ENCODE measurements at regions not wholly inside any gene's neighbourhood (a gene's known extent, or its start where the extent isn't known, plus 50 kb on each side); places are given as distances from the start of the nearest gene placed in this dataset.

- no peak for TF ChIP-seq TAF1 (IDR thresholded peaks at IDR 0.05; ENCODE audit: borderline replicate concordance, insufficient read depth, low read length)
- TF ChIP-seq FOXP2 (optimal IDR thresholded peaks at IDR 0.05; ENCODE audit: borderline replicate concordance, extremely low read depth, extremely low read length, insufficient read depth) = no peak
- TF ChIP-seq POLR2AphosphoS5 (IDR thresholded peaks at IDR 0.05; ENCODE audit: low read depth, low read length) = no peak
- no peak for TF ChIP-seq SIN3A (IDR thresholded peaks at IDR 0.05; ENCODE audit: borderline replicate concordance, insufficient read depth, low read length)
- no peak for TF ChIP-seq REST (IDR thresholded peaks at IDR 0.05; ENCODE audit: insufficient read depth in 1 of 2, low read depth in 2 of 2, low read length in 2 of 2)
Measured at GRCh38 chr7:54259185-54259584, 283.0 kb upstream of the VSTM2A start.

- TF ChIP-seq POLR2AphosphoS5 (IDR thresholded peaks at IDR 0.05; ENCODE audit: low read depth, low read length) (no peak), TAF1 (IDR thresholded peaks at IDR 0.05; ENCODE audit: borderline replicate concordance, insufficient read depth, low read length) (no peak)
Measured at GRCh38 chr7:54260941-54261371, 281.2 kb upstream of the VSTM2A start.

- TF ChIP-seq SIN3A (IDR thresholded peaks at IDR 0.05; ENCODE audit: borderline replicate concordance, insufficient read depth, low read length) (no peak), FOXP2 (optimal IDR thresholded peaks at IDR 0.05; ENCODE audit: borderline replicate concordance, extremely low read depth, extremely low read length, insufficient read depth) (no peak), REST (IDR thresholded peaks at IDR 0.05; ENCODE audit: insufficient read depth in 1 of 2, low read depth in 2 of 2, low read length in 2 of 2) (no peak), TAF1 (IDR thresholded peaks at IDR 0.05; ENCODE audit: borderline replicate concordance, insufficient read depth, low read length) (no peak)
Measured at GRCh38 chr7:54278847-54279246, 263.3 kb upstream of the VSTM2A start.

- TF ChIP-seq FOXP2 (optimal IDR thresholded peaks at IDR 0.05; ENCODE audit: borderline replicate concordance, extremely low read depth, extremely low read length, insufficient read depth) (no peak), REST (IDR thresholded peaks at IDR 0.05; ENCODE audit: insufficient read depth in 1 of 2, low read depth in 2 of 2, low read length in 2 of 2) (no peak), TAF1 (IDR thresholded peaks at IDR 0.05; ENCODE audit: borderline replicate concordance, insufficient read depth, low read length) (no peak), POLR2AphosphoS5 (IDR thresholded peaks at IDR 0.05; ENCODE audit: low read depth, low read length) (no peak), SIN3A (IDR thresholded peaks at IDR 0.05; ENCODE audit: borderline replicate concordance, insufficient read depth, low read length) (no peak)
Measured at GRCh38 chr7:54292171-54292925, 249.8 kb upstream of the VSTM2A start.

- TF ChIP-seq POLR2AphosphoS5 (IDR thresholded peaks at IDR 0.05; ENCODE audit: low read depth, low read length) (no peak), SIN3A (IDR thresholded peaks at IDR 0.05; ENCODE audit: borderline replicate concordance, insufficient read depth, low read length) (no peak), FOXP2 (optimal IDR thresholded peaks at IDR 0.05; ENCODE audit: borderline replicate concordance, extremely low read depth, extremely low read length, insufficient read depth) (no peak), REST (IDR thresholded peaks at IDR 0.05; ENCODE audit: insufficient read depth in 1 of 2, low read depth in 2 of 2, low read length in 2 of 2) (no peak), TAF1 (IDR thresholded peaks at IDR 0.05; ENCODE audit: borderline replicate concordance, insufficient read depth, low read length) (no peak)
Measured at GRCh38 chr7:54299426-54299825, 242.7 kb upstream of the VSTM2A start.

All from PFSK-1 (cell line).